ENCODE measurements at regions not wholly inside any gene's neighbourhood (a gene's known extent, or its start where the extent isn't known, plus 50 kb on each side); places are given as distances from the start of the nearest gene placed in this dataset.

DNA sequence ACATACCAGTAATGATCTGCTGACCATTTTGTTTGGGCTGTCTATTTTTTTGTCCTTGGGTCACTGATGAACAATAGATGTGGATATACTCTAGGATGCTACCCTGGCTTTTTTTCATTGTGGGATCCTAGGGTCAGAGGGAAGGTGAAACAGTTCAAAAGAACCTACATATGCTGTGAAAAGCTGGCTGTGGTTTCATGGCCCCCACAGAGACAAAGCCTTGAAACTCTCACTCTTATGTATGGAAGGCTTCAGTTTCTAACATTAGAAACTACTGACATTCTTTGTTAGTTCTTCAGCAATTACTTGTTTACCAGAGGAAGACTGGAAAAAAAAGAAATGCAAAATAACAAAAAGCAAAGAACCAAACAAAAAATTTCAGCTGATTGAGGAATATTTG, 250.7 kb downstream of the FAT3 start:
- no peaks in the 10 kb centered on the region for H4K20me1 ChIP-seq (ENCODE audit: low read depth)
- no peak for TF ChIP-seq EZH2 (IDR thresholded peaks at IDR 0.05)
- peaks cover 5% of the 10 kb centered on the region for H3K4me1 ChIP-seq
- H3K4me3 ChIP-seq = no peak overlapping the region
- H3K9me3 Mint-ChIP-seq = no peaks in the 10 kb centered on the region
- no peak overlapping the region for H3K4me2 ChIP-seq
- H3K4me3 Mint-ChIP-seq = no peak overlapping the region
- no peak for DNase-seq (ENCODE audit: low spot score)
- H3K27ac ChIP-seq = no peak overlapping the region
- H3K4me1 Mint-ChIP-seq = peaks cover 21% of the 10 kb centered on the region
- H3K9me3 ChIP-seq (ENCODE audit: low read depth) = no peaks in the 10 kb centered on the region
- H3K27me3 Mint-ChIP-seq (ENCODE audit: insufficient read depth, low read depth) = peaks cover 3% of the 10 kb centered on the region
- no peak overlapping the region for H3K9ac ChIP-seq
- H3K36me3 Mint-ChIP-seq = peaks cover 6% of the 10 kb centered on the region
- no peak overlapping the region for H3K27ac Mint-ChIP-seq
- no peaks in the 10 kb centered on the region for H3F3A ChIP-seq (ENCODE audit: low read depth)
- no peak overlapping the region for H2AFZ ChIP-seq (replicated peaks)
- no peaks in the 10 kb centered on the region for H3K27me3 ChIP-seq
- H3K79me2 ChIP-seq (ENCODE audit: low read depth) = no peaks in the 10 kb centered on the region
- H3K36me3 ChIP-seq = no peaks in the 10 kb centered on the region

DNA sequence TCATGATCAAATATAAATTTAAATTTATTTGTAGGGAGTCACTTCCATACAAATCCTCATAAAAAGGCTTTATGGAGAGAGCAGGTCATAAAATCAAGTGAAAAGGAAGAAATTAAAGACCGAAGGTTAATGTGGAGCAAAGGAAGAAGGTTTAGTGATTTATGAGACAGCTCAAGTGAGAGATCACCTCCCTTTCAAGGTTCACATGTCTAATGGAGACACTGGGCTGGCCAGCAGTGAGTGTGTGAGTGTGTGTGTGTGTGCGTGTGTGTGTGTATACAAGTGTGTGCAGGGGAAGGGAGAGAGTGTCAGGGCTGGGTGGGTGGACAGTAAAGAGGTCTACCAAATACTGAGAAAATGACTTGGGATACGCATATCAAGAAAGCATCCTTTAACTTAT, 251.2 kb downstream of the FAT3 start:
- H3K79me2 ChIP-seq (ENCODE audit: low read depth) = no peaks in the 10 kb centered on the region
- H3K4me1 ChIP-seq = peaks cover 5% of the 10 kb centered on the region
- no peaks in the 10 kb centered on the region for H3K27me3 ChIP-seq
- H3K4me3 Mint-ChIP-seq = no peak overlapping the region
- H3F3A ChIP-seq (ENCODE audit: low read depth) = no peaks in the 10 kb centered on the region
- no peak overlapping the region for H3K27ac Mint-ChIP-seq
- no peaks in the 10 kb centered on the region for H3K9me3 ChIP-seq (ENCODE audit: low read depth)
- H3K4me2 ChIP-seq = no peak overlapping the region
- no peak overlapping the region for H3K9ac ChIP-seq
- H4K20me1 ChIP-seq (ENCODE audit: low read depth) = no peaks in the 10 kb centered on the region
- no peak overlapping the region for H3K4me3 ChIP-seq
- no peak for DNase-seq (ENCODE audit: low spot score)
- peaks cover 6% of the 10 kb centered on the region for H3K36me3 Mint-ChIP-seq
- H3K36me3 ChIP-seq = no peaks in the 10 kb centered on the region
- peaks cover 3% of the 10 kb centered on the region for H3K27me3 Mint-ChIP-seq (ENCODE audit: insufficient read depth, low read depth)
- H3K9me3 Mint-ChIP-seq = no peaks in the 10 kb centered on the region
- no peak overlapping the region for H2AFZ ChIP-seq (replicated peaks)
- TF ChIP-seq, protein P1, sequence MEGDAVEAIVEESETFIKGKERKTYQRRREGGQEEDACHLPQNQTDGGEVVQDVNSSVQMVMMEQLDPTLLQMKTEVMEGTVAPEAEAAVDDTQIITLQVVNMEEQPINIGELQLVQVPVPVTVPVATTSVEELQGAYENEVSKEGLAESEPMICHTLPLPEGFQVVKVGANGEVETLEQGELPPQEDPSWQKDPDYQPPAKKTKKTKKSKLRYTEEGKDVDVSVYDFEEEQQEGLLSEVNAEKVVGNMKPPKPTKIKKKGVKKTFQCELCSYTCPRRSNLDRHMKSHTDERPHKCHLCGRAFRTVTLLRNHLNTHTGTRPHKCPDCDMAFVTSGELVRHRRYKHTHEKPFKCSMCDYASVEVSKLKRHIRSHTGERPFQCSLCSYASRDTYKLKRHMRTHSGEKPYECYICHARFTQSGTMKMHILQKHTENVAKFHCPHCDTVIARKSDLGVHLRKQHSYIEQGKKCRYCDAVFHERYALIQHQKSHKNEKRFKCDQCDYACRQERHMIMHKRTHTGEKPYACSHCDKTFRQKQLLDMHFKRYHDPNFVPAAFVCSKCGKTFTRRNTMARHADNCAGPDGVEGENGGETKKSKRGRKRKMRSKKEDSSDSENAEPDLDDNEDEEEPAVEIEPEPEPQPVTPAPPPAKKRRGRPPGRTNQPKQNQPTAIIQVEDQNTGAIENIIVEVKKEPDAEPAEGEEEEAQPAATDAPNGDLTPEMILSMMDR (IDR thresholded peaks at IDR 0.05) = no peak
- H3K27ac ChIP-seq = no peak overlapping the region
- peaks cover 21% of the 10 kb centered on the region for H3K4me1 Mint-ChIP-seq

DNA sequence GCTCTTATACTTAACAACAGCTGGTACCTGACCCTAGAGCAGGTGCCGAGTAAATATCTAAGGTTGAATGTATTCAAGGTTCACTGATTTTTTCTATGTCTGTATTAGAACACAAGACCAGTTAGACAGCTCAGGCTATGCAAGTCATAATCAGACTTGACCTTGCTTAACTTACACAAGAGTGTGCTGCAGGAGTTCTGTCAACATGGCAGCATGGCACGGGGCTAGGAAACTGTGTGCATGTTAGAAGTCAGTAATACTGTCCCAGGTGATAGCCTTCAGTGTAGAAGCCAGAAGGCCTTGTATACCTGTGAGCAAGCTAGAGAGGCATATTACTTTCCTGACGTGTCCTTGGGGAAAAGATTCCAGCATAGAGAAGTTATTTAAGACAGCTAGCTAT, 253.1 kb downstream of the FAT3 start:
- no peak overlapping the region for H3K9ac ChIP-seq
- H3K36me3 ChIP-seq = no peaks in the 10 kb centered on the region
- H4K20me1 ChIP-seq (ENCODE audit: low read depth) = no peaks in the 10 kb centered on the region
- DNase-seq (ENCODE audit: low spot score) = no peak
- H3K4me1 ChIP-seq = peaks cover 13% of the 10 kb centered on the region
- no peak overlapping the region for H3K4me2 ChIP-seq
- Mint-ChIP-seq H3K4me1 (peaks cover 24% of the 10 kb centered on the region), H3K9me3 (no peaks in the 10 kb centered on the region), H3K27me3 (ENCODE audit: insufficient read depth, low read depth) (peaks cover 3% of the 10 kb centered on the region), H3K4me3 (no peak overlapping the region), H3K27ac (no peak overlapping the region), H3K36me3 (peaks cover 6% of the 10 kb centered on the region)
- no peaks in the 10 kb centered on the region for H3F3A ChIP-seq (ENCODE audit: low read depth)
- H3K79me2 ChIP-seq (ENCODE audit: low read depth) = no peaks in the 10 kb centered on the region
- no peak overlapping the region for H3K4me3 ChIP-seq
- H3K27ac ChIP-seq = no peak overlapping the region
- TF ChIP-seq, protein P1 (IDR thresholded peaks at IDR 0.05) = no peak
- no peak for TF ChIP-seq EZH2phosphoT487 (IDR thresholded peaks at IDR 0.05)
- no peak for TF ChIP-seq EZH2 (IDR thresholded peaks at IDR 0.05)
- no peak overlapping the region for H2AFZ ChIP-seq (replicated peaks)
- no peaks in the 10 kb centered on the region for H3K9me3 ChIP-seq (ENCODE audit: low read depth)
- H3K27me3 ChIP-seq = no peaks in the 10 kb centered on the region

DNA sequence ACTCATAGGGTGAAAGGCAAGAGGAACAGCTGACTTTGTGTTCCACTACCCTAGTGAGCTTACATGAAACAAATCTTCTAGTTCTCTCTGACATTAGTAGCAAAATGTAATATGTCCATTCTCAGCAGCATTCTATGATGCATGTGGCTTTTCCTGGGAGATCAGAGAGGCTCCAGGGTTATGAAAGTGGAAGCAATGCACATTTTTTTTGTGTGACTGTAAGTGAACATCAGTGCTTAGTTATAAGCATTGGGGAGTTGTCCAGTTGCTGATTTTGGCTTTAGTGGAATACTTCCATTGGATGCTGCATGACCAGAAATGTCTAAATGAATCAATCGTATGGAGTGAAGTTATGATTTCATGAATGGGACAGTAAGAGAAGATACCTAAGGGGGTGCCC, 255.9 kb downstream of the FAT3 start:
- H3K4me2 ChIP-seq = no peak overlapping the region
- peaks cover 10% of the 10 kb centered on the region for H3K4me1 ChIP-seq
- no peaks in the 10 kb centered on the region for H3K9me3 ChIP-seq (ENCODE audit: low read depth)
- H3K79me2 ChIP-seq (ENCODE audit: low read depth) = no peaks in the 10 kb centered on the region
- H3K36me3 Mint-ChIP-seq = no peaks in the 10 kb centered on the region
- no peak overlapping the region for H3K27ac ChIP-seq
- TF ChIP-seq, protein P1 (IDR thresholded peaks at IDR 0.05) = no peak
- no peak for TF ChIP-seq EZH2phosphoT487 (IDR thresholded peaks at IDR 0.05)
- TF ChIP-seq EZH2 (IDR thresholded peaks at IDR 0.05) = no peak
- no peak for DNase-seq (ENCODE audit: low spot score)
- H3K27ac Mint-ChIP-seq = no peak overlapping the region
- no peaks in the 10 kb centered on the region for H3K36me3 ChIP-seq
- no peak overlapping the region for H3K4me3 ChIP-seq
- H3F3A ChIP-seq (ENCODE audit: low read depth) = no peaks in the 10 kb centered on the region
- peaks cover 10% of the 10 kb centered on the region for H3K4me1 Mint-ChIP-seq
- H3K9ac ChIP-seq = no peak overlapping the region
- H3K27me3 ChIP-seq = no peaks in the 10 kb centered on the region
- no peaks in the 10 kb centered on the region for H3K9me3 Mint-ChIP-seq
- peaks cover 3% of the 10 kb centered on the region for H3K27me3 Mint-ChIP-seq (ENCODE audit: insufficient read depth, low read depth)
- no peak overlapping the region for H3K4me3 Mint-ChIP-seq
- H2AFZ ChIP-seq (replicated peaks) = no peak overlapping the region
- no peaks in the 10 kb centered on the region for H4K20me1 ChIP-seq (ENCODE audit: low read depth)
